ENCODE measurements at regions not wholly inside any gene's neighbourhood (a gene's known extent, or its start where the extent isn't known, plus 50 kb on each side); places are given as distances from the start of the nearest gene placed in this dataset.

DNA sequence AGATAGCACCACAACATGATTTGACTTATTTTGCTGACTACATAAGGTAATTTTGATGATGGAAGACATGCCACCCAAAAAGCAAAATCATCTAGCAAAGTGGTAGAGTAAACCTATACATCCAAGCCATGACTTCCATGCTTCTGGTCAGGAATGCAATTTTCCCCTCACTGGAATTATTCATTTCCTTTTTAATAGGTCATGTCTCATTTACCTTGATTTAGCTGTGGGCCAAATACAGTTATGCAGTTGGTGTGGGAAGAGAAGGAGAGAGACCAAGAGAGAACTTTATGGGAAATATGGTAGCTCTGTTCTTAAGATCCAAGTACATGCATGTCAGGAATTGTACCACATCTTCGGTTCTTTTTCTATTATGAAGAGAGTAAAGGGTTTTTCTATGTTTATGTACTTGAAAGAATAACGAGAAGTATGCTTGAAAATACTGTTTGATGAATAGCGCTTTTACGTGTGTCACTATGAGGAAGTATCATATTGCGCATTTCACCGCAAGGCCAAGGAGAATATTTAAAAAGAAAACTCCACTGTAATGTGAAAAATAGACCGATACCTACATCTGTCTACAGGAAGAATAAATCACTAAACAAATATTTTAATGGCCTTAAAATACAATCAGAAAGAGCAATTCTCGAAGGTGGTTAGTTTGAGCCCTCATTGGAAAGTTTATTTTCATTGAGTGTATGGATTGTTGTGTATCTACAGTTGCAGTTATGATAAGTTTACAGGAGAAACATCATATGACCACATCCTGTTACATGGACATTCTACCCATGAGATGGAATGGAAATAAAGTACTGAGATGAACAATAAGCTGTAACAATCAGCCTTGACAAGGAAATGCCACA is 134.0 kb downstream of the FOXD1 start:
- Histone ChIP-seq H3K27ac (ENCODE audit: low read depth, low read length, poor library complexity, severe bottlenecking) (no peak overlapping the region), H3K9me2 (ENCODE audit: insufficient read depth, low read length) (no peaks in the 10 kb centered on the region), H3K4me1 (ENCODE audit: insufficient read depth, low read length, poor library complexity, severe bottlenecking) (no peaks in the 10 kb centered on the region), H3K4me2 (ENCODE audit: low read length) (no peak overlapping the region), H2AFZ (ENCODE audit: low read length) (no peak overlapping the region), H4K20me1 (ENCODE audit: insufficient read depth, low read length) (no peaks in the 10 kb centered on the region), H3K4me3 (ENCODE audit: low read depth, low read length, poor library complexity, severe bottlenecking) (no peak overlapping the region), H3K9me3 (ENCODE audit: low read length) (no peaks in the 10 kb centered on the region), H3K79me2 (ENCODE audit: insufficient read depth, low read depth, low read length) (no peaks in the 10 kb centered on the region), H3K36me3 (ENCODE audit: insufficient read depth, low read length) (no peaks in the 10 kb centered on the region)
- CTCF ChIA-PET (ENCODE audit: unreplicated experiment) = no interaction called here
- intact Hi-C loops (cut with micrococcal nuclease; ENCODE audit: unreplicated experiment) = no loop called here
- no peak for TF ChIP-seq EZH2phosphoT487 (IDR thresholded peaks at IDR 0.05; ENCODE audit: borderline replicate concordance, low read depth, low read length)
- TF ChIP-seq, protein P1, sequence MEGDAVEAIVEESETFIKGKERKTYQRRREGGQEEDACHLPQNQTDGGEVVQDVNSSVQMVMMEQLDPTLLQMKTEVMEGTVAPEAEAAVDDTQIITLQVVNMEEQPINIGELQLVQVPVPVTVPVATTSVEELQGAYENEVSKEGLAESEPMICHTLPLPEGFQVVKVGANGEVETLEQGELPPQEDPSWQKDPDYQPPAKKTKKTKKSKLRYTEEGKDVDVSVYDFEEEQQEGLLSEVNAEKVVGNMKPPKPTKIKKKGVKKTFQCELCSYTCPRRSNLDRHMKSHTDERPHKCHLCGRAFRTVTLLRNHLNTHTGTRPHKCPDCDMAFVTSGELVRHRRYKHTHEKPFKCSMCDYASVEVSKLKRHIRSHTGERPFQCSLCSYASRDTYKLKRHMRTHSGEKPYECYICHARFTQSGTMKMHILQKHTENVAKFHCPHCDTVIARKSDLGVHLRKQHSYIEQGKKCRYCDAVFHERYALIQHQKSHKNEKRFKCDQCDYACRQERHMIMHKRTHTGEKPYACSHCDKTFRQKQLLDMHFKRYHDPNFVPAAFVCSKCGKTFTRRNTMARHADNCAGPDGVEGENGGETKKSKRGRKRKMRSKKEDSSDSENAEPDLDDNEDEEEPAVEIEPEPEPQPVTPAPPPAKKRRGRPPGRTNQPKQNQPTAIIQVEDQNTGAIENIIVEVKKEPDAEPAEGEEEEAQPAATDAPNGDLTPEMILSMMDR (conservative IDR thresholded peaks at IDR 0.05; ENCODE audit: low read length) = no peak
- no TSS peak for BruUV-seq (replicated peaks)
- DNase-seq (ENCODE audit: low spot score) = no peak
- POLR2A ChIA-PET = interaction anchor here (0.7 kb wide), 1 partner anchor 84 kb away, joined by 4 read pairs; no protein-coding TSS in a partner anchor

DNA sequence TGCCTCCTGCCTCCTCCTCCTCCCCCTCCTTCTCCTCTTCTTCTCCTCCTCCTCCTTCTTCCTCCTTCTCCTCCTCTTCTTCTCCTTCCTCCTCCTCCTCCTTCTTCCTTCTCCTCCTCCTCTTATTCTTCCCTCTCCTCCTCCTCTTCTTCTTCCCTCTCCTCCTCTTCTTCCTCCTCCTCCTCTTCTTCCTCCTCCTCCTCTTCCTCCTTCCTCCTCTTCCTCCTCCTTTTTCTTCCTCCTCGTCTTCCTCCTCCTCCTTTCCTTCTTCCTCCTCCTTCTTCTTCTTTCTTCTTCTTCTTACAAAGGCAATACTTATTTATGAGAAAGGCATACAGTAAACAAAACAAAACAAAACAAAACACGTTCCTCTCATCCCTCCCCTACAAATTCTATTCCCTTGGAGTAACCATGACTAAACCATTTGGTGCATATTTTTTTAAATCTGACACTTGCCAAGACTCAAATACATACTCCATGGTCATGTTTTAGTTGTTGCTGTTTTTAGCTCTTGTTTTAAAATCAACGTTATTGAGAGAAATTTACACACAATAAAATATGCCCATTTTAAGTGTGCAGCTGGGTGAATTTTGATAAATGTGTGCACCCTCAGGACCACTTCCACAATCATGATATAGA is 135.6 kb downstream of the FOXD1 start:
- no peak for DNase-seq (ENCODE audit: low spot score)
- H3K4me1 ChIP-seq (ENCODE audit: insufficient read depth, low read length, poor library complexity, severe bottlenecking) = no peaks in the 10 kb centered on the region
- H3K9me2 ChIP-seq (ENCODE audit: insufficient read depth, low read length) = no peaks in the 10 kb centered on the region
- BruUV-seq (replicated peaks) = no TSS peak
- H3K27ac ChIP-seq (ENCODE audit: low read depth, low read length, poor library complexity, severe bottlenecking) = no peak overlapping the region
- H3K4me3 ChIP-seq (ENCODE audit: low read depth, low read length, poor library complexity, severe bottlenecking) = no peak overlapping the region
- CTCF ChIA-PET (ENCODE audit: unreplicated experiment) = no interaction called here
- intact Hi-C loops (cut with micrococcal nuclease; ENCODE audit: unreplicated experiment) = no loop called here
- H3K4me2 ChIP-seq (ENCODE audit: low read length) = no peak overlapping the region
- H2AFZ ChIP-seq (ENCODE audit: low read length) = no peak overlapping the region
- H4K20me1 ChIP-seq (ENCODE audit: insufficient read depth, low read length) = no peaks in the 10 kb centered on the region
- H3K79me2 ChIP-seq (ENCODE audit: insufficient read depth, low read depth, low read length) = no peaks in the 10 kb centered on the region
- no peaks in the 10 kb centered on the region for H3K9me3 ChIP-seq (ENCODE audit: low read length)
- POLR2A ChIA-PET = interaction anchor here (1.1 kb wide), 1 partner anchor 93 kb away, joined by 4 read pairs; no protein-coding TSS in a partner anchor
- TF ChIP-seq, protein P1 (conservative IDR thresholded peaks at IDR 0.05; ENCODE audit: low read length) = no peak
- TF ChIP-seq EZH2phosphoT487 (IDR thresholded peaks at IDR 0.05; ENCODE audit: borderline replicate concordance, low read depth, low read length) = no peak
- H3K36me3 ChIP-seq (ENCODE audit: insufficient read depth, low read length) = no peaks in the 10 kb centered on the region
